Suprapubic skin (tissue), 3 donors: ENCODE measurements at regions not wholly inside any gene's neighbourhood (a gene's known extent, or its start where the extent isn't known, plus 50 kb on each side); places are given as distances from the start of the nearest gene placed in this dataset.

Experiments
- EP300 ChIP-seq: sonication (generic); formaldehyde crosslinking; IDR thresholded peaks from one replicate; pipeline ENCODE4 v1.6.1; 2017; ENCODE audit warnings: antibody characterized with exemption
- POLR2A ChIP-seq, 2 donors: fragments of 450-650 bp; IDR thresholded peaks; one replicate each; pipeline ENCODE4 v1.6.1; 2017; ENCODE audit warnings: antibody characterized with exemption in 2 of 2, mild to moderate bottlenecking in 2 of 2, moderate library complexity in 2 of 2
- TF ChIP-seq, protein P1 (sequence below), 2 donors: fragments of 200-600 bp in 1 of 2; fragments of 450-650 bp in 1 of 2; sonication (generic) in 1 of 2; IDR thresholded peaks; one replicate each; pipeline ENCODE4 v1.5.1; 2016 to 2019; ENCODE audit warnings: antibody characterized with exemption in 2 of 2, mild to moderate bottlenecking in 1 of 2, moderate library complexity in 1 of 2

- TF ChIP-seq, protein P1, sequence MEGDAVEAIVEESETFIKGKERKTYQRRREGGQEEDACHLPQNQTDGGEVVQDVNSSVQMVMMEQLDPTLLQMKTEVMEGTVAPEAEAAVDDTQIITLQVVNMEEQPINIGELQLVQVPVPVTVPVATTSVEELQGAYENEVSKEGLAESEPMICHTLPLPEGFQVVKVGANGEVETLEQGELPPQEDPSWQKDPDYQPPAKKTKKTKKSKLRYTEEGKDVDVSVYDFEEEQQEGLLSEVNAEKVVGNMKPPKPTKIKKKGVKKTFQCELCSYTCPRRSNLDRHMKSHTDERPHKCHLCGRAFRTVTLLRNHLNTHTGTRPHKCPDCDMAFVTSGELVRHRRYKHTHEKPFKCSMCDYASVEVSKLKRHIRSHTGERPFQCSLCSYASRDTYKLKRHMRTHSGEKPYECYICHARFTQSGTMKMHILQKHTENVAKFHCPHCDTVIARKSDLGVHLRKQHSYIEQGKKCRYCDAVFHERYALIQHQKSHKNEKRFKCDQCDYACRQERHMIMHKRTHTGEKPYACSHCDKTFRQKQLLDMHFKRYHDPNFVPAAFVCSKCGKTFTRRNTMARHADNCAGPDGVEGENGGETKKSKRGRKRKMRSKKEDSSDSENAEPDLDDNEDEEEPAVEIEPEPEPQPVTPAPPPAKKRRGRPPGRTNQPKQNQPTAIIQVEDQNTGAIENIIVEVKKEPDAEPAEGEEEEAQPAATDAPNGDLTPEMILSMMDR (IDR thresholded peaks at IDR 0.05), result no peak
- TF ChIP-seq EP300, result no peak
- no peak for TF ChIP-seq POLR2A (IDR thresholded peaks at IDR 0.05)
These were observed 1129.0 kb upstream of the PCDH9 start for GRCh38 chr13:68359105-68359504.
